ENCODE measurements at regions not wholly inside any gene's neighbourhood (a gene's known extent, or its start where the extent isn't known, plus 50 kb on each side); places are given as distances from the start of the nearest gene placed in this dataset.

GRCh38 chr2:43010438-43011157 lies 215.8 kb downstream of the ZFP36L2 start:
- TF ChIP-seq REST (IDR thresholded peaks at IDR 0.05; ENCODE audit: insufficient read depth in 1 of 2, low read depth in 2 of 2, low read length in 1 of 2) (no peak), POLR2AphosphoS5 (IDR thresholded peaks at IDR 0.05; ENCODE audit: low read depth, low read length) (no peak)

Measured in Panc1 (cell line).